NB4 (cell line): ENCODE measurements at regions not wholly inside any gene's neighbourhood (a gene's known extent, or its start where the extent isn't known, plus 50 kb on each side); places are given as distances from the start of the nearest gene placed in this dataset.

Source experiments
- CTCF ChIP-seq: IDR thresholded peaks from one replicate; pipeline ENCODE4 v1.5.1; 2012; ENCODE audit warnings: low read depth, low read length
- MAX ChIP-seq: IDR thresholded peaks from 2 replicates; pipeline ENCODE4 v1.6.1; 2011; ENCODE audit warnings: low read depth, low read length
- POLR2A ChIP-seq: IDR thresholded peaks from 2 replicates; pipeline ENCODE4 v1.6.1; 2011; ENCODE audit warnings: mild to moderate bottlenecking; ENCODE audit not compliant: insufficient read length; ENCODE audit errors: extremely low read depth

- TF ChIP-seq CTCF (no peak), MAX (no peak), POLR2A (no peak)
Observed at GRCh38 chr1:22246755-22247480, 104.0 kb upstream of the WNT4 start.
